ENCODE measurements at regions not wholly inside any gene's neighbourhood (a gene's known extent, or its start where the extent isn't known, plus 50 kb on each side); places are given as distances from the start of the nearest gene placed in this dataset.

DNA sequence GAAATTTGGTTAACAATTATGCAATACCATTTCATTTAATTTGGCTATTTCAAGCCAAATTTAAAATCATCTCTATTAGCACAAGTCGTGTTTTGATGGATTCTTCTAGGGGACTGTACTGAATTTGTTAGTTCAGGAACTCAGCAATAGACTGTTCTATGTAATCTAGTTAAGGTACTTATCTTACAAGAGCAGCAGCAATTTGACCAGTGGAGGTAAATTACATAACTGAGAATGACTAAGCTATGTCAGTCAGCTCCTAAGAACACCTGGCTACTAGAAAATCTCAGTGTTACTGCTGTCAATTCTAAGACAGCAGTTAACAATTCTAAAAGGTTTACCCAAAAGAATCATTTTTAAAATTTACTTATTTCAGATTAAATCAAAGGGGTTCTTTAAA, 513.9 kb upstream of the ZWINT start:
- no peak for TF ChIP-seq POLR2AphosphoS5 (IDR thresholded peaks at IDR 0.05; ENCODE audit: low read depth, low read length)
- TF ChIP-seq, protein P1, sequence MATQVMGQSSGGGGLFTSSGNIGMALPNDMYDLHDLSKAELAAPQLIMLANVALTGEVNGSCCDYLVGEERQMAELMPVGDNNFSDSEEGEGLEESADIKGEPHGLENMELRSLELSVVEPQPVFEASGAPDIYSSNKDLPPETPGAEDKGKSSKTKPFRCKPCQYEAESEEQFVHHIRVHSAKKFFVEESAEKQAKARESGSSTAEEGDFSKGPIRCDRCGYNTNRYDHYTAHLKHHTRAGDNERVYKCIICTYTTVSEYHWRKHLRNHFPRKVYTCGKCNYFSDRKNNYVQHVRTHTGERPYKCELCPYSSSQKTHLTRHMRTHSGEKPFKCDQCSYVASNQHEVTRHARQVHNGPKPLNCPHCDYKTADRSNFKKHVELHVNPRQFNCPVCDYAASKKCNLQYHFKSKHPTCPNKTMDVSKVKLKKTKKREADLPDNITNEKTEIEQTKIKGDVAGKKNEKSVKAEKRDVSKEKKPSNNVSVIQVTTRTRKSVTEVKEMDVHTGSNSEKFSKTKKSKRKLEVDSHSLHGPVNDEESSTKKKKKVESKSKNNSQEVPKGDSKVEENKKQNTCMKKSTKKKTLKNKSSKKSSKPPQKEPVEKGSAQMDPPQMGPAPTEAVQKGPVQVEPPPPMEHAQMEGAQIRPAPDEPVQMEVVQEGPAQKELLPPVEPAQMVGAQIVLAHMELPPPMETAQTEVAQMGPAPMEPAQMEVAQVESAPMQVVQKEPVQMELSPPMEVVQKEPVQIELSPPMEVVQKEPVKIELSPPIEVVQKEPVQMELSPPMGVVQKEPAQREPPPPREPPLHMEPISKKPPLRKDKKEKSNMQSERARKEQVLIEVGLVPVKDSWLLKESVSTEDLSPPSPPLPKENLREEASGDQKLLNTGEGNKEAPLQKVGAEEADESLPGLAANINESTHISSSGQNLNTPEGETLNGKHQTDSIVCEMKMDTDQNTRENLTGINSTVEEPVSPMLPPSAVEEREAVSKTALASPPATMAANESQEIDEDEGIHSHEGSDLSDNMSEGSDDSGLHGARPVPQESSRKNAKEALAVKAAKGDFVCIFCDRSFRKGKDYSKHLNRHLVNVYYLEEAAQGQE (IDR thresholded peaks at IDR 0.05; ENCODE audit: insufficient read depth in 1 of 2, low read depth in 2 of 2, low read length in 2 of 2): no peak

All from PFSK-1 (cell line).